Astrocyte of the cerebellum (primary cell): ENCODE measurements at regions not wholly inside any gene's neighbourhood (a gene's known extent, or its start where the extent isn't known, plus 50 kb on each side); places are given as distances from the start of the nearest gene placed in this dataset.

Experiments used
- DNase-seq: peaks from one replicate; pipeline ENCODE4 v3.0.0-alpha.2; 2011; ENCODE audit warnings: low read depth
- H3K4me3 ChIP-seq: 2 replicates; pipeline ENCODE4 v1.5.1; 2011; ENCODE audit warnings: mild to moderate bottlenecking, low read depth, low read length, moderate library complexity
- CTCF ChIP-seq: IDR thresholded peaks from 2 replicates; pipeline ENCODE4 v1.5.1; 2012; ENCODE audit warnings: low read length, low read depth, moderate library complexity, mild to moderate bottlenecking; ENCODE audit errors: missing control alignments
- in situ Hi-C: cut with HindIII; loops from 2 replicates; pipeline ENCODE4 v1.10.0; 2017; ENCODE audit warnings: low sequenced_read_pairs

GRCh38 chr10:107831772-107832171, 667.3 kb upstream of the SORCS1 start:
- no peak for TF ChIP-seq CTCF
- no peak for DNase-seq
- in situ Hi-C loops, result no loop called here
- H3K4me3 ChIP-seq, result no peak overlapping the region

- no peak for DNase-seq
- in situ Hi-C loops, result no loop called here
- no peak for TF ChIP-seq CTCF
- no peak overlapping the region for H3K4me3 ChIP-seq
Observed at GRCh38 chr10:107829161-107829560, 664.7 kb upstream of the SORCS1 start.

DNA sequence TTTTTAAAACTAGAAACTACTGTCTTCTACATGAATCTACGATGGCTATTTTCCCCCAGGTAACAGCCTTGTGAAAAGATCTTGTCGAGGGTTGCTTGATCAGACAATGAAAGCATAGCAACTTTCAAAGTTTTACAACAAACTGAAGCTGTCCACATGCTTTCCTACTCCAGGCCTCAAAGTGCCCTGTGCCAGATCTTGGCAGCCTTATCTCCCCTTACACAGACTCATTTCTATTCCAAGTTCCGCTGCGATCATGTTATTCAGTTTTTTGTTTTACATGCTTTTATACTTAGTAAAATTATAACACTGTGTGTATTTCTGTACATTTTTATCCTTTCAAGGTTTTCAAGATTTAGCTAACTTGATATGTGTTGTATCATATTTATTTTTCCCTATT, 661.7 kb upstream of the SORCS1 start:
- in situ Hi-C loops, result no loop called here
- no peak for TF ChIP-seq CTCF
- no peak for DNase-seq
- H3K4me3 ChIP-seq, result no peak overlapping the region

DNA sequence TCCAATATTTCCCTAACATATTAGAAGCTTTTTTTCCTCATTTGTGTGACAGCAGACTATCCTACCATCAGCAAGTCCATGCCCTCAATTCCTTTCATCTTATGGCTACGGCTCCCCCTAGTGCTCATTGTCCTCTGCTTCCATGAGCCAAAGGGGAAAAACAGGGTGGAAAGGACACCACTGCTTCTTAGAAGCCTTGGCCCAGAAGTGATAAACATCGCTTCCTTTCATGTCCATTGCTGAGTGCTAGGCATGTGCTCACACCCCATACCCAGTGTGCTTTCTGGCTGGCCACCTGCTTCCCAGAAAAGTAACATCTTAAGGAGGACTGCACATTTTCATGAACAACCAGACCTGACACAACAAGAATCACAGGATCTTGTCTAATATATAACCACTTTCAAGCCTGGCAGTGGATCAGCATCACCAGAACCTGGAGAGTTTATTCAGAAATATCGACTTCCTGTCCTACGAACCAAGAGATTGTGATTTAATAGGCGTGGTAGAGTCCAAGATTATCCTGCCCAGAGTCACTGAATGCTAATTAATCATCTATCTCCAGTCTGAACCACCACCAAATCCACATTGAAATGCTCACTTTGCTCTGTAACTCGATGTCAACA, 650.5 kb upstream of the SORCS1 start:
- in situ Hi-C loops, result no loop called here
- peak; percentile 22 for DNase-seq
- TF ChIP-seq CTCF, result peak; percentile 65

GRCh38 chr10:107813451-107814162, 649.1 kb upstream of the SORCS1 start:
- in situ Hi-C loops, result no loop called here
- DNase-seq, result no peak
- H3K4me3 ChIP-seq, result no peak overlapping the region
- TF ChIP-seq CTCF, result no peak

More for the DNA sequence above, 650.5 kb upstream of the SORCS1 start:
- no peak overlapping the region for H3K4me3 ChIP-seq

DNA sequence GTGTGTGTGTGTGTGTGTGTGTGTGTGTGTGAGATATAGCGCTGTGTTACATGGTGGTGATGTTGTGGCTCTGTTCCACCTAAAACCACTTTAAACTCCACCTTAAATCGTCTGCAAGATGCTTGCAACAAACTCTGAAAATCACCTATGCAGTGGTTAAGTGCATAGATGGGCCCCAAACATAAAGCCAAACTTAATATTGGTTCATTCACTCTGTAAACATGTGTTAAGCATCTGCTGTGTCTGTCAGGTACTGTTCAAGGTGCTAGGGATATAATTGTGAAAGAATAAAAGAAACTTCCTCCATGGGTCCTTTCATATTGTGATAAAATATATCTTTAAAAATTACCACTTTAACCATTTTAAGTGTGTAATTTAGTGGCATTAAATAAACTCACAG, 645.4 kb upstream of the SORCS1 start:
- no peak overlapping the region for H3K4me3 ChIP-seq
- DNase-seq, result no peak
- TF ChIP-seq CTCF, result no peak
- in situ Hi-C loops, result no loop called here
